ENCODE measurements at regions not wholly inside any gene's neighbourhood (a gene's known extent, or its start where the extent isn't known, plus 50 kb on each side); places are given as distances from the start of the nearest gene placed in this dataset.
"Not testable (repeated sequence)": the region's sequence is repeated elsewhere in the genome, so short reads cannot be mapped to it uniquely, and the experiment has no call there.

GRCh38 chr12:79990509-79991338 is 55.8 kb upstream of the PPP1R12A start:
- DNase-seq, result not testable (repeated sequence)

DNA sequence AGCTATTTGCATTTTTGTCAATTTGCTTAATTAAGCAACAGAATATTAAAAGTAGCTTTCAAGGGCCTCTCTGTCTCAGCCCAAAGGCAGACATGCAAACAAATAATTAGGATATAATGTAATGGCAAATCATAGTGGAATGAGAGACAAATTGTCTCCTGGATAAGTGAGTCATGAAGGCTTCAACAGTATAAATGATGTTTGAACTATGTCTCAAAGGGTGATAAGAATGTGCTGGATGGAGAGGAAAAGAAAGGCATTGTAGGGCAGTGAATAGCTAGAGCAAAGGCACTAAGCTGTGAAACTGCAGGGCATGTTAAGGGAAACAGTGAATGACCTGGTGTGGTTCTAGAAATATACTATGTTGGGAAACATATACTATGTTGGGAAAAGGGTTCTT is 53.5 kb upstream of the PPP1R12A start:
- DNase-seq, result peak; percentile 49

DNA sequence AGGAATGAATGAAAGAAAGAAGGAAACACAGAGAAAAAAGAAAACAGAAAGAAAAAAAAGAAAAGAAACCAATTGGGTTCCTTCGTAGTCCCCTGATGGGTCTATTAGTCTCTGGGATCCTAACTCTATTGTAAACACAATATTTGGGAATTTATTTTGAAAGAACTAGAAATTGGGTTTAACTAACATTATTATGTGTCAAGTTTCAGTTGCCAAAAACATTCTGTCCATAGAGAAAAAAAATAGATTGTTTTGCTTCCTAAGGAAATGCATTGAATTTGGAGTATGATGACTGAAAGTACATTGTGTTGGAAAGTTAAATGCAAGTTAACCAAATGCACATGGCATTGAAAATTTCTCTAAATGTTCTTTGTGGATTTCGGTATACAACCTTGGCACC is 52.8 kb upstream of the PPP1R12A start:
- DNase-seq, result no peak
